ENCODE measurements at regions not wholly inside any gene's neighbourhood (a gene's known extent, or its start where the extent isn't known, plus 50 kb on each side); places are given as distances from the start of the nearest gene placed in this dataset.

DNA sequence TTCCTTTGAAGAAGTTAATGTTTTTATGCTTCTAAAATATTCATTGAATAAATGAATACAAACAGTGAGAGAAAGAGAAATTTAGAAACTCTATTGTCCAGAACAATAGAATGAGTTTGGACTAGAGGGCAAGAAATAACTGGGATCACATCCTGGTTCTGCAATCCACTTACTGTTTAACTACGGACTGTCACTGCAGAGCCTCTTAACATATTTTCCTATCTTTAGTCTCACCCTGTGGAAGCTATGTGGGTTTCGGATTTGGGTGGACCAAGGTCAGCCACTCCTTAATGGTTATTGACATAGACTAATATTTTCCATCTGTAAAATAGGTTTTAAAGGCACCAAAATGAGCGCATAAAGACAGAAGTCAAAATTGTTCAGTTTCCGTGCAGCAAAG, 116.6 kb downstream of the UBE2U start:
- TF ChIP-seq CTCF (conservative IDR thresholded peaks at IDR 0.05; ENCODE audit: low read length) = no peak
- TF ChIP-seq EZH2phosphoT487 (IDR thresholded peaks at IDR 0.05; ENCODE audit: borderline replicate concordance) = no peak
